Neural cell (in vitro differentiated cells): ENCODE measurements at regions not wholly inside any gene's neighbourhood (a gene's known extent, or its start where the extent isn't known, plus 50 kb on each side); places are given as distances from the start of the nearest gene placed in this dataset.

ENCODE experiments used
- CTCF ChIP-seq: fragments of 450-650 bp; IDR thresholded peaks from 2 replicates; pipeline ENCODE4 v1.5.1; 2014; ENCODE audit warnings: antibody characterized with exemption, mild to moderate bottlenecking, moderate library complexity; ENCODE audit not compliant: poor library complexity, severe bottlenecking
- EP300 ChIP-seq: fragments of 450-650 bp; conservative IDR thresholded peaks from 2 replicates; pipeline ENCODE4 v1.6.1; 2014; ENCODE audit warnings: antibody characterized with exemption, mild to moderate bottlenecking, moderate library complexity; ENCODE audit not compliant: poor library complexity, severe bottlenecking
- EZH2 ChIP-seq: fragments of 200-600, 300-800 bp; shearing (Covaris generic), sonication (generic); IDR thresholded peaks from 2 replicates; pipeline ENCODE4 v1.6.1; 2014; ENCODE audit warnings: antibody characterized with exemption, low read length, borderline replicate concordance, mild to moderate bottlenecking; ENCODE audit not compliant: insufficient read depth, poor library complexity, severe bottlenecking
- MXI1 ChIP-seq: fragments of 450-650 bp; conservative IDR thresholded peaks from 2 replicates; pipeline ENCODE4 v1.6.1; 2014; ENCODE audit warnings: antibody characterized with exemption, mild to moderate bottlenecking; ENCODE audit not compliant: poor library complexity, severe bottlenecking
- POLR2AphosphoS5 ChIP-seq: IDR thresholded peaks from 2 replicates; pipeline ENCODE4 v1.6.1; 2012
- RAD21 ChIP-seq: fragments of 450-650 bp; conservative IDR thresholded peaks from 2 replicates; pipeline ENCODE4 v1.6.1; 2014; ENCODE audit warnings: antibody characterized with exemption, mild to moderate bottlenecking, moderate library complexity
- SMC3 ChIP-seq: fragments of 450-650 bp; conservative IDR thresholded peaks from 2 replicates; pipeline ENCODE4 v1.6.1; 2014; ENCODE audit warnings: antibody characterized with exemption, mild to moderate bottlenecking, moderate library complexity; ENCODE audit not compliant: poor library complexity
- TAF1 ChIP-seq: IDR thresholded peaks from 2 replicates; pipeline ENCODE4 v1.6.1; 2012; ENCODE audit warnings: low read depth

GRCh38 chr2:51650769-51651168 is 618.8 kb upstream of the NRXN1 start:
- TF ChIP-seq CTCF (no peak), MXI1 (no peak), EZH2 (no peak), POLR2AphosphoS5 (no peak), SMC3 (no peak), TAF1 (no peak), EP300 (no peak), RAD21 (no peak)
